ENCODE measurements at regions not wholly inside any gene's neighbourhood (a gene's known extent, or its start where the extent isn't known, plus 50 kb on each side); places are given as distances from the start of the nearest gene placed in this dataset.

- Histone ChIP-seq H3K36me3 (no peaks in the 10 kb centered on the region), H3K27ac (no peak overlapping the region), H3K9me3 (ENCODE audit: severe bottlenecking) (no peaks in the 10 kb centered on the region), H3K4me3 (ENCODE audit: low read depth, low read length) (no peak overlapping the region), H3K27me3 (ENCODE audit: insufficient read depth, low read depth, severe bottlenecking) (no peaks in the 10 kb centered on the region)
- TF ChIP-seq CTCF (IDR thresholded peaks at IDR 0.05; ENCODE audit: low read depth, low read length) = no peak
- DNase-seq = no peak
These were observed 303.1 kb downstream of the CTH start for GRCh38 chr1:70714149-70714548.

- H3K9me3 ChIP-seq (ENCODE audit: severe bottlenecking) = no peaks in the 10 kb centered on the region
- no peak for DNase-seq
- H3K4me3 ChIP-seq (ENCODE audit: low read depth, low read length) = no peak overlapping the region
- H3K36me3 ChIP-seq = no peaks in the 10 kb centered on the region
- H3K27me3 ChIP-seq (ENCODE audit: insufficient read depth, low read depth, severe bottlenecking) = no peaks in the 10 kb centered on the region
- no peak overlapping the region for H3K27ac ChIP-seq
- no peak for TF ChIP-seq CTCF (IDR thresholded peaks at IDR 0.05; ENCODE audit: low read depth, low read length)
These were observed 306.1 kb downstream of the CTH start for GRCh38 chr1:70717211-70717610.

GRCh38 chr1:70717656-70718055 lies 306.6 kb downstream of the CTH start:
- Histone ChIP-seq H3K9me3 (ENCODE audit: severe bottlenecking) (no peaks in the 10 kb centered on the region), H3K27ac (no peak overlapping the region), H3K27me3 (ENCODE audit: insufficient read depth, low read depth, severe bottlenecking) (no peaks in the 10 kb centered on the region), H3K36me3 (no peaks in the 10 kb centered on the region), H3K4me3 (ENCODE audit: low read depth, low read length) (no peak overlapping the region)
- TF ChIP-seq CTCF (IDR thresholded peaks at IDR 0.05; ENCODE audit: low read depth, low read length) = no peak
- DNase-seq = no peak

DNA sequence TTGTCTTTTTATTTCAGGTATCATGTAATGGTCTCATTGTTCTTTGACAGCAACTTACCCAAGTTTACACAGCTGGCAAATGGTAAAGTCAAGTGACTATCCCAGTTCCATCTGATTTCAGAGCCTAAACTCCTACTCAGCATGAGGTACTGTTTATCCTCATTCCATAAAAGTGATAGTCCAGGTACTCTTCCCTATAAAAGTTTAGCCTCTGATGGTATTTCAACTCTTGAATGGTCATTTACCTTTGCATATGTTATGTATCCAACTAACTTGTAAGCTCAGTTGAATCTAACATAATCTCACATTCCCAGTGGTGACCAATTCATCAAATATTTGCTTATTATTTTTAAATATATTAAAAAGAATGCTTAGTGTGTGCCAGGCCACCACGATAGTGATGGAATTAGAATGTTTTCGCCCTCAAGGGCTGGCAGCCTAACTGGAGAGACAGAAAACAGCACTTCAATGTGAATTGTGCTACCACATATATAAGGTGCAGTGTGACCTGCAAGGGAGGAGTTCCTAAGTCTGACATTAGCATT lies 307.1 kb downstream of the CTH start:
- Histone ChIP-seq H3K27me3 (ENCODE audit: insufficient read depth, low read depth, severe bottlenecking) (no peaks in the 10 kb centered on the region), H3K36me3 (no peaks in the 10 kb centered on the region), H3K27ac (no peak overlapping the region), H3K4me3 (ENCODE audit: low read depth, low read length) (no peak overlapping the region), H3K9me3 (ENCODE audit: severe bottlenecking) (no peaks in the 10 kb centered on the region)
- DNase-seq = no peak
- TF ChIP-seq CTCF (IDR thresholded peaks at IDR 0.05; ENCODE audit: low read depth, low read length) = no peak

- H3K9me3 ChIP-seq (ENCODE audit: severe bottlenecking) = no peaks in the 10 kb centered on the region
- no peaks in the 10 kb centered on the region for H3K27me3 ChIP-seq (ENCODE audit: insufficient read depth, low read depth, severe bottlenecking)
- no peaks in the 10 kb centered on the region for H3K36me3 ChIP-seq
- H3K27ac ChIP-seq = no peak overlapping the region
- H3K4me3 ChIP-seq (ENCODE audit: low read depth, low read length) = no peak overlapping the region
- DNase-seq = no peak
- no peak for TF ChIP-seq CTCF (IDR thresholded peaks at IDR 0.05; ENCODE audit: low read depth, low read length)
These were observed 308.1 kb downstream of the CTH start for GRCh38 chr1:70719154-70719553.

DNA sequence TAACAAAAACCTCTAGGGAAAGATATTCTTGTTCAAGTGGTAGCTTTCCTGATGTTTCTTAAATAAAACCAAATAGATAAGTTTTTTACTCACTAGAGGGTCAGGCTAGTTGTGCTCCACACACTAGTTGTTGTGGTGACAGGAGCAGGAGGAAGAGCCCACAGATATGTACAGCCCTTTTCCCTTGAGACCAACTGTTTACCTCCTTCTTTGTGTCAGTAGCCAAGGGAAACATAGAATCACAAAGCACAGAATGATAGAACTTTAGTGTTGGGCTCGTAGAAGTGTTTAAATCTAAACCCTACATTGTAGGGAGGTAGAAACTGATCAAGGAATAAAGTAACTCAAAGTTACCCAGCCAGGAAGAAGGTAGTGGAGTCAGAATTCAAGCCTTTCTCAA lies 309.0 kb downstream of the CTH start:
- no peak for DNase-seq
- no peaks in the 10 kb centered on the region for H3K9me3 ChIP-seq (ENCODE audit: severe bottlenecking)
- no peaks in the 10 kb centered on the region for H3K36me3 ChIP-seq
- no peak overlapping the region for H3K4me3 ChIP-seq (ENCODE audit: low read depth, low read length)
- H3K27me3 ChIP-seq (ENCODE audit: insufficient read depth, low read depth, severe bottlenecking) = no peaks in the 10 kb centered on the region
- TF ChIP-seq CTCF (IDR thresholded peaks at IDR 0.05; ENCODE audit: low read depth, low read length) = no peak
- H3K27ac ChIP-seq = no peak overlapping the region
